Neural progenitor cell (in vitro differentiated cells): ENCODE measurements at regions not wholly inside any gene's neighbourhood (a gene's known extent, or its start where the extent isn't known, plus 50 kb on each side); places are given as distances from the start of the nearest gene placed in this dataset.

Experiments used
- DNase-seq: peaks from one replicate; pipeline ENCODE4 v3.0.0-alpha.2; 2016; ENCODE audit warnings: low spot score
- H2AFZ ChIP-seq: fragments of 200-600 bp; sonication (generic); replicated peaks from 2 replicates; pipeline ENCODE4 v1.6.1; 2016; ENCODE audit warnings: antibody characterized with exemption
- H3F3A ChIP-seq: fragments of 200-600 bp; sonication (generic); 2 replicates; pipeline ENCODE4 v1.6.1; 2016; ENCODE audit warnings: antibody characterized with exemption, low read depth
- H3K27ac ChIP-seq: fragments of 200-600 bp; sonication (generic); 2 replicates; pipeline ENCODE4 v1.5.1; 2016; ENCODE audit warnings: mild to moderate bottlenecking
- H3K27me3 ChIP-seq: fragments of 200-600 bp; sonication (generic); 2 replicates; pipeline ENCODE4 v1.6.1; 2016; ENCODE audit warnings: mild to moderate bottlenecking, moderate library complexity
- H3K36me3 ChIP-seq: fragments of 200-600 bp; sonication (generic); 2 replicates; pipeline ENCODE4 v1.5.1; 2016
- H3K4me1 ChIP-seq: fragments of 200-600 bp; sonication (generic); 2 replicates; pipeline ENCODE4 v1.6.1; 2016; ENCODE audit warnings: mixed run types
- H3K4me2 ChIP-seq: fragments of 200-600 bp; sonication (generic); 2 replicates; pipeline ENCODE4 v1.6.1; 2016
- H3K4me3 ChIP-seq: fragments of 200-600 bp; sonication (generic); 2 replicates; pipeline ENCODE4 v1.5.1; 2016
- H3K79me2 ChIP-seq: fragments of 200-600 bp; sonication (generic); 2 replicates; pipeline ENCODE4 v1.6.1; 2016; ENCODE audit warnings: low read depth
- H3K9ac ChIP-seq: fragments of 200-600 bp; sonication (generic); 2 replicates; pipeline ENCODE4 v1.6.1; 2016
- H3K9me3 ChIP-seq: fragments of 200-600 bp; sonication (generic); 2 replicates; pipeline ENCODE4 v1.5.1; 2016; ENCODE audit warnings: low read depth
- H4K20me1 ChIP-seq: fragments of 200-600 bp; sonication (generic); 2 replicates; pipeline ENCODE4 v1.6.1; 2016; ENCODE audit warnings: low read depth
- H3K27ac Mint-ChIP-seq: 3 replicates; pipeline ENCODE4 v1.8.0; 2021; ENCODE audit warnings: mixed read lengths
- H3K27me3 Mint-ChIP-seq: 2 replicates; pipeline ENCODE4 v1.8.0; 2022; ENCODE audit warnings: low read depth, mild to moderate bottlenecking, inconsistent platforms, moderate library complexity, mixed read lengths; ENCODE audit not compliant: insufficient read depth
- H3K36me3 Mint-ChIP-seq: 3 replicates; pipeline ENCODE4 v1.8.0; 2021; ENCODE audit warnings: mixed read lengths
- H3K4me1 Mint-ChIP-seq: 3 replicates; pipeline ENCODE4 v1.8.0; 2021; ENCODE audit warnings: mixed read lengths
- H3K4me3 Mint-ChIP-seq: 3 replicates; pipeline ENCODE4 v1.8.0; 2021; ENCODE audit warnings: mild to moderate bottlenecking, moderate library complexity, mixed read lengths
- H3K9me3 Mint-ChIP-seq: 3 replicates; pipeline ENCODE4 v1.8.0; 2020; ENCODE audit warnings: mixed read lengths
- EZH2 ChIP-seq: fragments of 200-600 bp; sonication (generic); IDR thresholded peaks from 2 replicates; pipeline ENCODE4 v1.6.1; 2017; ENCODE audit warnings: antibody characterized with exemption, mild to moderate bottlenecking, moderate library complexity
- EZH2phosphoT487 ChIP-seq: fragments of 200-600 bp; sonication (generic); IDR thresholded peaks from 2 replicates; pipeline ENCODE4 v1.6.1; 2017; ENCODE audit warnings: antibody characterized with exemption
- TF ChIP-seq, protein P1 (sequence below): fragments of 200-600 bp; sonication (generic); IDR thresholded peaks from 2 replicates; pipeline ENCODE4 v1.5.1; 2017; ENCODE audit warnings: antibody characterized with exemption, mild to moderate bottlenecking

DNA sequence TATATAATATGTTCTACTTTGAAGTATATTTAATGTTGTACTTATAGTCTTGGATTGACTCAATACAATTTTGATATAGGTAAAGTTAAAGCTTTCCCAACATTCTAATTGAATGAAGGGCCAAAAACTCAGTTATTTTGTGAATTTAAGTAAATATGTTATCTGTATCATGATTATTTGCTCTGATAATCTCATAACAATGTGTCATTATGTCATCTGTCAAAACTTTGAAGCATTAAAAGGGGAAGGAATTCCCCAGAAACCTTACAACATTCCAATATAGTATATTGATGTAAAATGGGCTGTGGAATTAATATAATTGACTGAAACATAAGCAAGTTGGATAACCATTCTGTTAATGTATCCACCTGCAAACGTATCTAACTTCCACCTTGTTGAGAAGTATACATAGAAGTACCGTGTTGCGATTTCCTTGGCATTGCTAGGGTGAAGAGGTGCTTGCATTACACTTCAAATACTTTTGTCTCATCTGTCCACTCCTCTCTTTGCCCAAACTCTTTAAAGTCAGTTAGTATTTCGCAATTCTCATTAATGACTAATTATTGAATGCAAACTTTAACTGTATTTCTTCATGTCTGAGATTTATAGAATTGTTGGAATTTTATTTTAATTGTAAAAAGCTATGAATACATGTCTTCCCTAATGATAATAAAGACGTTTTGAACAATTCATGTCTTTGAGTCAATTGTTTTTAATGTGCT is 1982.1 kb upstream of the ADGRL3 start:
- H3K9me3 ChIP-seq = no peaks in the 10 kb centered on the region
- H3K79me2 ChIP-seq = no peaks in the 10 kb centered on the region
- no peaks in the 10 kb centered on the region for H3K27me3 ChIP-seq
- Mint-ChIP-seq H3K27me3 (no peaks in the 10 kb centered on the region), H3K36me3 (no peaks in the 10 kb centered on the region), H3K4me3 (no peak overlapping the region), H3K27ac (no peak overlapping the region), H3K4me1 (no peaks in the 10 kb centered on the region), H3K9me3 (no peaks in the 10 kb centered on the region)
- H4K20me1 ChIP-seq = no peaks in the 10 kb centered on the region
- H2AFZ ChIP-seq = no peak overlapping the region
- TF ChIP-seq EZH2 = no peak
- no peak for TF ChIP-seq EZH2phosphoT487
- TF ChIP-seq, protein P1, sequence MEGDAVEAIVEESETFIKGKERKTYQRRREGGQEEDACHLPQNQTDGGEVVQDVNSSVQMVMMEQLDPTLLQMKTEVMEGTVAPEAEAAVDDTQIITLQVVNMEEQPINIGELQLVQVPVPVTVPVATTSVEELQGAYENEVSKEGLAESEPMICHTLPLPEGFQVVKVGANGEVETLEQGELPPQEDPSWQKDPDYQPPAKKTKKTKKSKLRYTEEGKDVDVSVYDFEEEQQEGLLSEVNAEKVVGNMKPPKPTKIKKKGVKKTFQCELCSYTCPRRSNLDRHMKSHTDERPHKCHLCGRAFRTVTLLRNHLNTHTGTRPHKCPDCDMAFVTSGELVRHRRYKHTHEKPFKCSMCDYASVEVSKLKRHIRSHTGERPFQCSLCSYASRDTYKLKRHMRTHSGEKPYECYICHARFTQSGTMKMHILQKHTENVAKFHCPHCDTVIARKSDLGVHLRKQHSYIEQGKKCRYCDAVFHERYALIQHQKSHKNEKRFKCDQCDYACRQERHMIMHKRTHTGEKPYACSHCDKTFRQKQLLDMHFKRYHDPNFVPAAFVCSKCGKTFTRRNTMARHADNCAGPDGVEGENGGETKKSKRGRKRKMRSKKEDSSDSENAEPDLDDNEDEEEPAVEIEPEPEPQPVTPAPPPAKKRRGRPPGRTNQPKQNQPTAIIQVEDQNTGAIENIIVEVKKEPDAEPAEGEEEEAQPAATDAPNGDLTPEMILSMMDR = no peak
- H3K9ac ChIP-seq = no peak overlapping the region
- H3F3A ChIP-seq = no peaks in the 10 kb centered on the region
- peaks cover 4% of the 10 kb centered on the region for H3K4me1 ChIP-seq
- no peaks in the 10 kb centered on the region for H3K36me3 ChIP-seq
- H3K4me2 ChIP-seq = no peak overlapping the region
- no peak overlapping the region for H3K27ac ChIP-seq
- no peak for DNase-seq
- H3K4me3 ChIP-seq = no peak overlapping the region

DNA sequence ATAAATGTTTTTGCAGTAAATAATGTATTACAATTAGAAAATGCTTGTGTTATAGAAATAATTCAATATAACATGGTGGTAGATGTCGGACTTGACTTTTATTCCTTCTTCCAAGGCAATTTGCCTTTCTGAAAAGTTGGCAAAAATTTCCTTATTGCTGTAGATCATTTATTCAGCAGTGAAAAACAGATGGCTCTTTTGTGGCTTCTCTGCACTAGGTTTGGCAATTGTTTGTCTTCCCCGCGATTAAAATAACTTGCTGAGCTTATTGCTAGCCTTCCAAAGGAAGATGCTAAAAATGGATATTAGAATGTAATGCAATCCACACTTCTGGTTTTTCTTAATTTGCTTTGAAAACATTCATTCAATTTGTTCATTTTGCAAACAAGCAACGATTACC is 1977.9 kb upstream of the ADGRL3 start:
- Mint-ChIP-seq H3K4me3 (no peak overlapping the region), H3K9me3 (no peaks in the 10 kb centered on the region), H3K36me3 (no peaks in the 10 kb centered on the region), H3K27me3 (no peaks in the 10 kb centered on the region), H3K27ac (no peak overlapping the region), H3K4me1 (no peaks in the 10 kb centered on the region)
- no peak overlapping the region for H3K9ac ChIP-seq
- no peaks in the 10 kb centered on the region for H3K36me3 ChIP-seq
- no peaks in the 10 kb centered on the region for H3F3A ChIP-seq
- no peak overlapping the region for H2AFZ ChIP-seq
- H3K4me2 ChIP-seq = no peak overlapping the region
- DNase-seq = no peak
- TF ChIP-seq EZH2 = no peak
- H3K4me3 ChIP-seq = no peak overlapping the region
- H3K79me2 ChIP-seq = no peaks in the 10 kb centered on the region
- no peak overlapping the region for H3K27ac ChIP-seq
- H4K20me1 ChIP-seq = no peaks in the 10 kb centered on the region
- no peaks in the 10 kb centered on the region for H3K9me3 ChIP-seq
- H3K4me1 ChIP-seq = no peaks in the 10 kb centered on the region
- H3K27me3 ChIP-seq = no peaks in the 10 kb centered on the region

DNA sequence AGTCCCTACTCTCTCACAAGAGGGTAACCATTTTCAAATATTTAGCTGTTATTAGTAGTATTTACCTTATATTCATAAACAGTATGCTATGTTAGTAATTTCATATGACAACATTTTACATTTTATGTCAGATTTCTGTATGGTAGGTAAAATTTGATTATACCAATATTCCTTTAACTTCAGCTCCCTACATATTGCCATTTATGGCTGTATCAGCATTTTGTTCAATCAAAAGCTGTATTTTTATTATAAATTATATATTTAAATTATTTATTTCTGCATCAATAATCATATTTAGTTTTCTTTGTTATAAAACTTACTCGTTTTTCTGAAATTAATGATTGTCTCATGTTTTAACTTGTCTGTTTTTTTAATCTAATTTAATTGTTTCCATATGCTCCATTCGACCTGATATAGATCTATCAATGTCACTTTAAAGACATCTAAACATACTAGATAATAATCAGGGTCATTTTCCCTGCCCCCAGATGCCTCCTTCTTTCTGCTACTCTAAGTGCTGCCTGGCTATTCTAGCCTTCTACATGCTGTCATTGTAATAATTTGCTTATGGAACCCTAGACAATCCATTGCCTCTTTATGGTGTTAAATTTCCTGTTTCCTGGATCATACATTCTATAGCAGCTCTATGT is 1976.7 kb upstream of the ADGRL3 start:
- Histone ChIP-seq H3K36me3 (no peaks in the 10 kb centered on the region), H3K4me3 (no peak overlapping the region), H3K27ac (no peak overlapping the region), H3K27me3 (no peaks in the 10 kb centered on the region), H3K4me2 (no peak overlapping the region), H4K20me1 (no peaks in the 10 kb centered on the region), H3K9me3 (no peaks in the 10 kb centered on the region), H3K4me1 (no peaks in the 10 kb centered on the region), H2AFZ (no peak overlapping the region), H3F3A (no peaks in the 10 kb centered on the region), H3K9ac (no peak overlapping the region), H3K79me2 (no peaks in the 10 kb centered on the region)
- no peak for DNase-seq
- Mint-ChIP-seq H3K36me3 (no peaks in the 10 kb centered on the region), H3K27me3 (no peaks in the 10 kb centered on the region), H3K27ac (no peak overlapping the region), H3K4me3 (no peak overlapping the region), H3K9me3 (no peaks in the 10 kb centered on the region), H3K4me1 (no peaks in the 10 kb centered on the region)
- TF ChIP-seq EZH2 (no peak), EZH2phosphoT487 (no peak)
- TF ChIP-seq, protein P1 = no peak

DNA sequence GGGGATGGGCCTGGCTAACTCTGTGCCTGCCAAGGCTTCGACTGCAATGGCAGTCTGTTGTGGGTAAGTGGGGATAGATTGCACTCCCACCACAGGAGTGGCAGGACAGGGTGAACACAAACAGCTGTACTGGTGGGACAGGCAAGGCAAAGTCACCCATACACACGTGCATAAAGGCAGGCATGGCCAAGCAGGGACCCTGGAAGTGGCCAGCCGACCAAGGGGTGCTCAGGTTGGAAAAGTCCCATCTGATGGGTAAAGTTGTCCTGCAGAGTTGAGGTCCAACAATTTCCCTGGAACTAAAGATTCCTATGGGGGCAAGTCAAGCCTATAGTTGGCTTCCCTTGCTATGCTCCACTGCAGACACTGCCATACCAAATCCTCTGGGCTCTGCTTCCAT is 1961.9 kb upstream of the ADGRL3 start:
- H3K79me2 ChIP-seq = no peaks in the 10 kb centered on the region
- H3K4me3 ChIP-seq = no peak overlapping the region
- peaks cover 23% of the 10 kb centered on the region for H3K4me1 Mint-ChIP-seq
- no peak overlapping the region for H3K27ac ChIP-seq
- peaks cover 27% of the 10 kb centered on the region for H3K9me3 Mint-ChIP-seq
- H3K4me2 ChIP-seq = no peak overlapping the region
- H3K27ac Mint-ChIP-seq = no peak overlapping the region
- no peak for DNase-seq
- peaks cover 19% of the 10 kb centered on the region for H3K4me1 ChIP-seq
- H3K36me3 ChIP-seq = no peaks in the 10 kb centered on the region
- H3K4me3 Mint-ChIP-seq = no peak overlapping the region
- TF ChIP-seq EZH2 (no peak), EZH2phosphoT487 (no peak)
- TF ChIP-seq, protein P1 = no peak
- no peaks in the 10 kb centered on the region for H4K20me1 ChIP-seq
- H3F3A ChIP-seq = peaks cover 6% of the 10 kb centered on the region
- H3K9ac ChIP-seq = no peak overlapping the region
- peaks cover 9% of the 10 kb centered on the region for H3K27me3 Mint-ChIP-seq
- H3K27me3 ChIP-seq = no peaks in the 10 kb centered on the region
- peaks cover 2% of the 10 kb centered on the region for H3K36me3 Mint-ChIP-seq
- H2AFZ ChIP-seq = no peak overlapping the region
- H3K9me3 ChIP-seq = no peaks in the 10 kb centered on the region
